ENCODE measurements at regions not wholly inside any gene's neighbourhood (a gene's known extent, or its start where the extent isn't known, plus 50 kb on each side); places are given as distances from the start of the nearest gene placed in this dataset.
"Not testable (repeated sequence)": the region's sequence is repeated elsewhere in the genome, so short reads cannot be mapped to it uniquely, and the experiment has no call there.

DNA sequence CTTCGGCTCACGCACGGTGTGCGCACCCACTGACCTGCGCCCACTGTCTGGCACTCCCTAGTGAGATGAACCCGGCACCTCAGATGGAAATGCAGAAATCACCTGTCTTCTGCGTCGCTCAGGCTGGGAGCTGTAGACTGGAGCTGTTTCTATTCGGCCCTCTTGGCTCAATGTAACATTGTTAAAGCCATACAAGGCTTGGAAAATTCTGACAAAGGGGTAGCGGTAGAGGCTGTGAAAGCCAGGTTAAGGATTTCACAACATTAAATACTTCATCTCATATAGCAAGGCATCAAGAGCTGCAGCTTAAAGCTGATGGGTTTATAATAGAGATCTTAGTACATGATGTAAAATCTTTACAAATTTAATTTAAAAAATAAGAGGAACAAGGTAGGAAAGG is 211.8 kb downstream of the BTBD3 start:
- H3K9me3 Mint-ChIP-seq; H3K36me3 Mint-ChIP-seq (ENCODE audit: low read depth); H3K27ac Mint-ChIP-seq; CTCF ChIA-PET; H3K4me1 Mint-ChIP-seq; H3K27me3 Mint-ChIP-seq; DNase-seq; POLR2A ChIA-PET; H3K4me3 Mint-ChIP-seq: not testable (repeated sequence)

DNA sequence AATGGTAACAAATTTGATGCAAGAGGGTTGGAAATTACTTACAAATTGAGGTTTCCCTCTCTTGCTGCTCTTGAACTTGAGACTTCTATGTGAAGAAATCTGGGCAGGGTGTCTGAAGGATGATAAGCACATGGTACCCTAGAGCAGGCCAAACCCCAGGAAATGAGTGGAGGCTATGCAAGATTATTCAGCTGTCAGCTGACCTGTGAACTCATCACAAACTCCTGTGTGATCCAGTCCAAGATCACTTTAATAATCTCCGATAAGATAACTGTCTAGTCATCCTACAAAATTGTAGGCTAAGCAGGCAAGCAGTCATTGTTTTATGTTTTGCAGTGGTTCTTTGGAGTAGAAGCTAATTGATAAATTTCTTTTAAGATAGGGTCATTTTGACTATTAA is 213.1 kb downstream of the BTBD3 start:
- Mint-ChIP-seq H3K27me3 (no peaks in the 10 kb centered on the region), H3K4me3 (no peak overlapping the region), H3K4me1 (no peaks in the 10 kb centered on the region), H3K36me3 (ENCODE audit: low read depth) (no peaks in the 10 kb centered on the region), H3K27ac (no peak overlapping the region), H3K9me3 (peaks cover 6% of the 10 kb centered on the region)
- ChIA-PET POLR2A (no interaction called here), CTCF (no interaction called here)
- no peak for DNase-seq

DNA sequence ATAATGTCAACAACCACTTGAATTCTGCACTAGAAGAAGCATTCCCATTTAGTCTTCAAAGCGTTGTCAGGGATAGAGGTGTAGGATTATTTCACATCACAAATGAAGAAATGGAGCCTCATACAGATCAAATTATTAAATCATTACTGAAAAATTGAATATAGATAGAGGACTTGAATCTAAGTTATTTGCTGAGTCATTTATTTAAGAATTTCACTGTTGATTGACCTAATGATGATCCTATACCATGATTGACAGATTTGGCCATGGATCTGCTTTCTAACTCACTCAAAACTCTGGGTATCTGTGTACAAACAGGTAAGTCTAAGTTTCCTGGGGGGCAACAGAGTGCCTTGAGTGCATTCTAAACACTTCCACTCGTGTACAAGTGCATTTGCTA is 215.9 kb downstream of the BTBD3 start:
- ChIA-PET CTCF (no interaction called here), POLR2A (no interaction called here)
- H3K27me3 Mint-ChIP-seq = no peaks in the 10 kb centered on the region
- no peaks in the 10 kb centered on the region for H3K4me1 Mint-ChIP-seq
- H3K27ac Mint-ChIP-seq = no peak overlapping the region
- no peak overlapping the region for H3K4me3 Mint-ChIP-seq
- peaks cover 9% of the 10 kb centered on the region for H3K9me3 Mint-ChIP-seq
- H3K36me3 Mint-ChIP-seq (ENCODE audit: low read depth) = no peaks in the 10 kb centered on the region
- no peak for DNase-seq

DNA sequence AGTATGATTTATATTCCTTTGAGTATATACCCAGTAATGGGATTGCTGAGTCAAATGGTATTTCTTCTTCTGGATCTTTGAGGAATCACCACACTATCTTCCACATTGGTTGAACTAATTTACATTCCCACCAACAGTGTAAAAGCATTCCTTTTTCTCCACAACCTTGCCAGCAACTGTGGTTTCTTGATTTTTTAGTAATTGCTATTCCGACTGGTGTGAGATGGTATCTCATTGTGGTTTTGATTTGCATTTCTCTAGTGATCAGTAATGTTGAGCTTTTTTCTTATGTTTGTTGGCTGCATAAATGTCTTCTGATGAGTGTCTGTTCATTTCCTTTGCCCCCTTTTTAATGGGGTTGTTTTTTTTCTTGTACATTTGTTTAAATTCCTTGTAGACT is 228.3 kb downstream of the BTBD3 start:
- H3K4me1 Mint-ChIP-seq; H3K4me3 Mint-ChIP-seq; H3K27me3 Mint-ChIP-seq; DNase-seq; CTCF ChIA-PET; H3K36me3 Mint-ChIP-seq (ENCODE audit: low read depth); POLR2A ChIA-PET; H3K27ac Mint-ChIP-seq: not testable (repeated sequence)
- H3K9me3 Mint-ChIP-seq = peaks cover 22% of the 10 kb centered on the region

DNA sequence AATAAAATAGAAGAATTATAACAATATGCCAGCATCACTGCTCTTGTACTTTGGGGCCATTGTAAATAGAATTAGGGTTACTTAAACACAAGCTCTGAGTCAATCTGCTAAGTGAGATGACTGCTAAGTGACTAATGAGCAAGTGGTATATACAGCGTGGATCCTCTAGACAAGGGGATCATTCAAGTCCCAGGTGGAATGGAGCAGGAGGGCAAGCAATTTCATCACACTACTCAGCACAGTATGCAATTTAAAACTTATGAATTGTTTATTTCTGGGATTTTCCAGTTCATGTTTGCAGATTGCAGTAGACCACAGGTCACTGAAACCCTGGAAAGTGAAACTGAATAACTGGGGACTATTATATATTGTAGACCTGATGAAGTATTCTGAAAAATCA is 235.3 kb downstream of the BTBD3 start:
- H3K4me1 Mint-ChIP-seq = no peaks in the 10 kb centered on the region
- no peaks in the 10 kb centered on the region for H3K27me3 Mint-ChIP-seq
- no peaks in the 10 kb centered on the region for H3K36me3 Mint-ChIP-seq (ENCODE audit: low read depth)
- H3K9me3 Mint-ChIP-seq = peaks cover 13% of the 10 kb centered on the region
- POLR2A ChIA-PET = no interaction called here
- DNase-seq = no peak
- CTCF ChIA-PET = no interaction called here
- no peak overlapping the region for H3K27ac Mint-ChIP-seq
- no peak overlapping the region for H3K4me3 Mint-ChIP-seq

DNA sequence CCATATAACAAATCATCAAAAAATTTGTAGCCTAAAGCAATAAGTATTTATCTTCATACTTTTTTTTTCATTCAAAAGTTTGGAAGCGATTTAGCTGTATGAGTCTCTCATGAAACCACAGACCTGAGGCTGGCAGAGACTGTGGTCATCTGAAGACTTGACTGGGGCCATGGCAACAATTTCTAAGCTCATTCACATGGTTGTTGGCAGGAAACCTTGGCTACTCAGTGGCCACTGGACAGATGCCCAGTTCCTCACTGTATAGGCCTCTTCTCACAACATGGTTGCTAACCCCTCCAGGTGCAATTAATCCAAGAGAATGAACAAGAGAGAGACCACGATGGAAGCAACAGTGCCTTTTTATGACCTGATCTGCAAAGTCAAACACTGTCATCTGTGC is 235.9 kb downstream of the BTBD3 start:
- ChIA-PET CTCF (no interaction called here), POLR2A (no interaction called here)
- no peak for DNase-seq
- Mint-ChIP-seq H3K9me3 (peaks cover 9% of the 10 kb centered on the region), H3K36me3 (ENCODE audit: low read depth) (no peaks in the 10 kb centered on the region), H3K27me3 (no peaks in the 10 kb centered on the region), H3K4me3 (no peak overlapping the region), H3K27ac (no peak overlapping the region), H3K4me1 (no peaks in the 10 kb centered on the region)

DNA sequence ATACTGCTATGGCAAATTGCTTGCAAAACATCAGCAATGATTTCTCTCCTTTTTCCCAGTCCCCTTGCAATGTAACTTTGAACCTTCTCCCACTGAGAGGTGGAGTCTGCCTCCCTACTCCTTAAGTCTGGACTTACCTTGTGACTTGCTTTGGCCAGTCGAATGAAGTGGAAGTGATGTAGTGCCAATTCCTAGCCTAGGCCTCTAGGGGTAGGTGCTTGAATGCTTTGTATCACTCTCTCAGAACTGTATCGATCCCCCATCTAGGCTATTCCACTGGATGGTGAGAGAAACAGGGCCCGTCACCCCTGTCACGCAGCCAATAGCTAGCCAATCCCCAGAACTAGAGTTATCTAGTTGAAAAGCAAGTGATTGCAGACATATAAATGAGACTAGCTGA is 238.6 kb downstream of the BTBD3 start:
- ChIA-PET POLR2A (no interaction called here), CTCF (no interaction called here)
- Mint-ChIP-seq H3K27ac (no peak overlapping the region), H3K36me3 (ENCODE audit: low read depth) (no peaks in the 10 kb centered on the region), H3K4me1 (no peaks in the 10 kb centered on the region), H3K27me3 (no peaks in the 10 kb centered on the region), H3K9me3 (peaks cover 9% of the 10 kb centered on the region), H3K4me3 (no peak overlapping the region)
- no peak for DNase-seq

DNA sequence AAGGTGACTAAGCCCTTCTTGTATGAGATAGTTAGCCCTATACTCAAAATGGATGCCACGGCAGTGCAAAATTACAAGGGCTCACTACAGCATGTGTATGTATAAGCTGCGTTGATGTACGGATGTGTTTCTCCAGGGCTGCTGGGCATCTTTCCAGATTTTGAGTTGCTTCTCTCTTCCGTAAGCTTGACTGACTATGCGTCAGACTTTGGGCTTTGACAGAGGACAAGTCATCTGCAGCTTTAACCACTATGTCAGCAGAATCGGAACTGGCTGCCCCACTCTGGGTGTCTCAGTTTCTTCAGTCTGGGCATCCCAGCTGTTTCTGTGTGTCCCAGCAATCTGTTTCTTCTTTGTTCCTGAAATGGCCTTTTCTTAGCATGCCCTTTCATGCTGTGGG is 241.6 kb downstream of the BTBD3 start:
- no peaks in the 10 kb centered on the region for H3K36me3 Mint-ChIP-seq (ENCODE audit: low read depth)
- H3K27ac Mint-ChIP-seq = no peak overlapping the region
- H3K4me1 Mint-ChIP-seq = no peaks in the 10 kb centered on the region
- no peaks in the 10 kb centered on the region for H3K27me3 Mint-ChIP-seq
- DNase-seq = no peak
- H3K4me3 Mint-ChIP-seq = no peak overlapping the region
- ChIA-PET POLR2A (no interaction called here), CTCF (no interaction called here)
- peaks cover 15% of the 10 kb centered on the region for H3K9me3 Mint-ChIP-seq

DNA sequence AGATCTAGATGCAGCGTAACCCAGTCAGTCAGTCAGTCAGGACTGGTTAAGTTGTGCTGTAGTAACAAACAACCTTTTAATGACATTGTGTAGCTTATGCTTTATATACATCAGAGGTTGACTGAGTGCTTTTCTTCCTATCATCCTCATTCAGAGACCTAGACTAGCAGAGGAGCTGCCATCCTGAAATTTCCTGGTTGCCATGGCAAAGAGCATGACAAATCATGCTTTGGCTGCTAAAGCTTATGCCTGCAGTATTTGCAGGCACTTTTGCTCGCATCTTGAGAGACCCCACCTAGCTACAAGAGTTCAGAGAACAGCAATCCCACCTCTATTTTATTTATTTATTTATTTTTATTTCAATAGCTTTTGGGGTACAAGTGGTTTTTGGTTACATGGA is 244.0 kb downstream of the BTBD3 start:
- DNase-seq = no peak
- H3K4me3 Mint-ChIP-seq = no peak overlapping the region
- CTCF ChIA-PET = no interaction called here
- no peaks in the 10 kb centered on the region for H3K27me3 Mint-ChIP-seq
- H3K4me1 Mint-ChIP-seq = no peaks in the 10 kb centered on the region
- H3K9me3 Mint-ChIP-seq = peaks cover 9% of the 10 kb centered on the region
- no peak overlapping the region for H3K27ac Mint-ChIP-seq
- POLR2A ChIA-PET = no interaction called here
- H3K36me3 Mint-ChIP-seq (ENCODE audit: low read depth) = no peaks in the 10 kb centered on the region

DNA sequence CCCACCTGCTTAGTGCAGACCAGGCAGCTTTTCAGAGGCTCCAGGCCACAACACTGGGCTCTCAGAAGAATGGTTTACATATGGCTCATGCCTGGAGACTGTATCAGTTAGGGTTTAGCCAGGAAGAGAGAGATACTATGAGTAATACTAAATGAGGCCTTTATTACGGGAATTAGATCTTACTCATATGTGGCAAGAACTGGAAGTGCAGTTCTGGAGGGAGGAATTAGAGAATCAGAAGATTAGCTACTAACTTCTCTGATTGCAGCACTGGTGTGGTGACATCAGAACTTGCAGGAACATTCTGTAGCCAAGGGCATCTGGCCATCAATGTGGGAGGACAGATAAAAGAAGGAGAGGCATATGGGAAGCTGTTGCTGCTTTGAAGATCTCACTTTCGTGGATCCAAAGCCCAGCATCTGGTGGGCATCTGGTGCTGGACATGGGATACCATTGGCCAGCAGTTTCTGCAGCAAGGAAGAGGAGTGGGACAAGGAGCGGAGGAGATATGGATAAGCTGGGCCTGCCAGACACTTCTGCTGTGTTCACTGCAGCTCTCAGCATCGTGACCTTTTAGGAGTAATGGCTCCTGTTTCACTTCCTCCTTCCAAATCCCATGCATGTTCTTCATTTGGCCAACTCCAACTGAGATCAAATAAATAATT is 248.5 kb downstream of the BTBD3 start:
- Mint-ChIP-seq H3K9me3 (peaks cover 24% of the 10 kb centered on the region), H3K36me3 (ENCODE audit: low read depth) (no peaks in the 10 kb centered on the region), H3K4me3 (no peak overlapping the region), H3K27me3 (no peaks in the 10 kb centered on the region), H3K4me1 (no peaks in the 10 kb centered on the region), H3K27ac (no peak overlapping the region)
- POLR2A ChIA-PET = no interaction called here
- DNase-seq = no peak
- CTCF ChIA-PET = no interaction called here

DNA sequence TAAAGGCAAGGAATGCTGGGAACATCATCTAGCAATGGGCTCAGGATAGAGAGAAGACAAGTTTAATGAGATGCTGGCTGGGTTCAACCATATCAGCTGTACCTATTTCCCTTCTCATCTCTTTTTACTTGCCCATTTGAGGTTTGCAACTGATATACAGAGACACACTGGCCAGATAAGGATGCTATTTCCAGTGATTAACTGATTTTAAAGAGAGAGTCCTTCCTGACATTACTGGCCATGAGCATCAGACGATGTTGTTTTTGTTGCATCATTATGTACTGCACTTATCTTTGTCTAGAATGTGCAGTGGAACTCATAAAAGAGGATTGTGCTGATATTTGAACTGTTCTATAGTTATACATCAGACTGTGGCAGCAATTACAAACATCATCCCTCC is 252.7 kb downstream of the BTBD3 start:
- no peak overlapping the region for H3K4me3 Mint-ChIP-seq
- no peaks in the 10 kb centered on the region for H3K4me1 Mint-ChIP-seq
- peaks cover 35% of the 10 kb centered on the region for H3K9me3 Mint-ChIP-seq
- no peaks in the 10 kb centered on the region for H3K36me3 Mint-ChIP-seq (ENCODE audit: low read depth)
- ChIA-PET POLR2A (no interaction called here), CTCF (no interaction called here)
- H3K27me3 Mint-ChIP-seq = no peaks in the 10 kb centered on the region
- no peak for DNase-seq
- H3K27ac Mint-ChIP-seq = no peak overlapping the region

DNA sequence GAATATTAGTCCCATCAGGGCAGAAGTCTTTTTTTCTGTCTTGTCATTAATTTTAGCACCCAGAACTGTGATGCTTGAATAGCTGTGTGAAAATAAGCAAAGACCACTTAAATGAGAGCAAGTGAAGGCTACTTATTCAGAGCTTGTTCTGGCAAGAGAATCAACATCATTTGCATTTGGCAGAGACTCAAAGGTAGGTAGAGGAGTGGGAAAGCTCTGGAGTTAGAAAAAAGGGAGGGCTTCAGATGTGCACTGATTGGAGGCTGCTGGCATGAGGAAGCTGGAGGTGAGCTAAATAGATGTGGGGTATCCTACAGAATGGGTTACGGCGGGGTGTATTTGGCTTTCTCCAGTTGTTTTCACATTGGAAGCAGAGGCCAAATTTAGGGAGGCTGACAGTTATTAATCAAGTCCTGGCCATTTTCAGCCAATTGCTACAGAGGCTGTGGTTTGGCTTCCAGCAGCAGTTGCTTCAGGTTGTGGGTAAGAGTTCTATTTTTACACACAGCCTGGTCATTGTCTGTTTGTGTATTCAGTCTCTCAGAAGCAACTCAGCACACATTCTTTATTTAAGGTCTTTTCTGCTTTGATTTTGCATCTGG is 254.3 kb downstream of the BTBD3 start:
- no peaks in the 10 kb centered on the region for H3K36me3 Mint-ChIP-seq (ENCODE audit: low read depth)
- H3K4me1 Mint-ChIP-seq = no peaks in the 10 kb centered on the region
- H3K27me3 Mint-ChIP-seq = no peaks in the 10 kb centered on the region
- no peak for DNase-seq
- ChIA-PET CTCF (no interaction called here), POLR2A (no interaction called here)
- H3K9me3 Mint-ChIP-seq = peaks cover 35% of the 10 kb centered on the region
- H3K4me3 Mint-ChIP-seq = no peak overlapping the region
- H3K27ac Mint-ChIP-seq = no peak overlapping the region

DNA sequence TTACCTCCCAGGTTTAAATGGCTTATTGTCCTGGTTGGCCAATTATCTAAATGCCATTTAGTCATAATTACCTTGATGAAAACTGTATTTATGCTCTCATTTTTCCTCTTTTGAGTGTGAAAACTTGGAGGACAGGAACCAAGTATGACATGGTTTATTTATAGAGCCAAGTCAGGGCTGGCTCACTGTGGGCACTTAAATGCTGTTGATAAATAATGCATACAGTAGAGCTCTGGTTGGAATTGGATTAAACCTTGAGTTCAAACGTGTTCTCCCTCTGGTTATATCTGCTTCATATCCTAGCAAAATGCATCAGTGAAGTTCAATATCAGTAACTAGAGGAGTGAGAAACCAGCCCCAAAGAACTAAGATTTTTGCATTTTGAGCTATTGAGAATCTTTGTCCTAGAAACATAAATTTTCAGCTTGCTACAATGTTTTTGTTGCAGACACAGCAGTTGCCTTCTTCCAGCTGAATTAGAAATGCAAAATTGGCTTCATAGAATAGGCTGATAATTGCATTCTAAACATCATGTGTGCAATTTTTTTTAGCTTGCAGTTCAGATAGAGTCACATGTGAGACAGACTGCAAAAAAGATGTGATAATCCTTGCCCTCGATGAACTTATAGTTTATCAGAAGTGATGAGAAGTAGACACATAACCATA is 255.8 kb downstream of the BTBD3 start:
- ChIA-PET CTCF (no interaction called here), POLR2A (no interaction called here)
- Mint-ChIP-seq H3K9me3 (peaks cover 24% of the 10 kb centered on the region), H3K4me1 (no peaks in the 10 kb centered on the region), H3K36me3 (ENCODE audit: low read depth) (no peaks in the 10 kb centered on the region), H3K27ac (no peak overlapping the region), H3K27me3 (no peaks in the 10 kb centered on the region), H3K4me3 (no peak overlapping the region)
- DNase-seq = no peak

DNA sequence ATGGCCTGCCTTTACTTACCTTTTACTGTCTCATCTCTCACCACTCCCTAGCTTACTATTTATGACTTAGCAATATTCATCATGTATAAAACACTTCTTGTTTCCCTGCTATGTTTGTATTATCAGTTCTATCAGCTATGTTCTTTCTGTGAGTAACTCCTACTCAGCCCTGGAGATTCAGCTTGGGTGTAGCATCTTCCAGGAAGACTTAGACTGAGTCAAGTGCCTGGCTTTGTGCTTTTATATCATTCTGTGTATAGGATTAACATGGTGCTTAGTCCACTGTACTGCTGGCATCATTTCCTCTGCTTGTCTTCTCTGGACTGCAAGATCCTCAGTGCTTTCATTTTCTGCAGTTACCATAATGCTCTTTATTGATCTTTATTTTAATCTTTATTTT is 257.8 kb downstream of the BTBD3 start:
- POLR2A ChIA-PET = no interaction called here
- no peak overlapping the region for H3K4me3 Mint-ChIP-seq
- no peaks in the 10 kb centered on the region for H3K27me3 Mint-ChIP-seq
- H3K4me1 Mint-ChIP-seq = no peaks in the 10 kb centered on the region
- no peaks in the 10 kb centered on the region for H3K36me3 Mint-ChIP-seq (ENCODE audit: low read depth)
- no peak for DNase-seq
- no peak overlapping the region for H3K27ac Mint-ChIP-seq
- H3K9me3 Mint-ChIP-seq = peaks cover 20% of the 10 kb centered on the region
- CTCF ChIA-PET = no interaction called here

Measured in activated CD4-positive, alpha-beta memory T cell treated with anti-CD3 and anti-CD28 coated beads, Interleukin-2, amount 10 ng/mL, durations not matched to agents 7 days and 5 days (primary cell).